NCI-H1417 (cell line): ENCODE measurements at regions not wholly inside any gene's neighbourhood (a gene's known extent, or its start where the extent isn't known, plus 50 kb on each side); places are given as distances from the start of the nearest gene placed in this dataset.
"Not testable (repeated sequence)": the region's sequence is repeated elsewhere in the genome, so short reads cannot be mapped to it uniquely, and the experiment has no call there.

Experiments
- DNase-seq, 3 experiments: peaks; one replicate each; lab custom pipeline; 2025; lab: John Stamatoyannopoulos, UW

GRCh38 chrX:80508083-80508482, 87.8 kb downstream of the TENT5D start:
- not testable (repeated sequence) for DNase-seq

DNA sequence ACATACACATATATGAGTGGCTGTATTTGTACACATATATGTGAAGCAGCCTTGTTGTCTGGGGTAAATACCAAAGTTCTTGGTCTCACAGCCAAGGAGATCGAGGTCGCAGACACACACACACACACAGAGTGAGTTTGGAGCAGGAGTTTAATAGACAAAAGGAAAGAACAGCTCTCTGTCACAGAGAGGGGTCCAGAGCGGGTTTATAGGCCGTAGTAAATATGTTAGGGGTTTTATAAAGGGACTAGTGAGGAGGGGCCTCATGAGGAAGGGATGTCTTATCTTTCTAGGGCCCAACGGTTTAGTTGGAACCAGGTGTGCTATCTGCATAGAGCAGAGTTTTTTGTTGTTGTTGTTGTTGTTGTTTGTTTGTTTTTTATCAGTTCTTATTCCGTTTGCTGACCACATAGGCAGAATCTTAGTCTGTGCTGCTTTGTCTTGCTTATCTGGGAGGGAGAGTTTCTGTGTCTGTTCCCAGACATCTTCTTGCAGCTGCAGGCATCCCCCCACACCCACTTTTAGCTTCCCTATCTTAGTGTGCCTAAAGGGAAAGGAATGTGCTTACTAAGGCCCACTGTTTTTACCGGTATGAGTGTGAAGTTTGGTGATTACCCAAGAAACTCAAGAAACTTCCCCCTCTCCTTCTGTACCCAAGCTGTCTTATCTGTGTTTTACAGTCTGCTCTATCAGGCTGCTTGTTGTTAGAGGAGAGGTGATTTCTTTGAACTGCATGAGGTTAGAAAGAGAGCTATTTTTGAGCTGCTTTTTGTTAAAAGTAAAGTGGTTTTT, 91.9 kb downstream of the TENT5D start:
- no peak for DNase-seq

DNA sequence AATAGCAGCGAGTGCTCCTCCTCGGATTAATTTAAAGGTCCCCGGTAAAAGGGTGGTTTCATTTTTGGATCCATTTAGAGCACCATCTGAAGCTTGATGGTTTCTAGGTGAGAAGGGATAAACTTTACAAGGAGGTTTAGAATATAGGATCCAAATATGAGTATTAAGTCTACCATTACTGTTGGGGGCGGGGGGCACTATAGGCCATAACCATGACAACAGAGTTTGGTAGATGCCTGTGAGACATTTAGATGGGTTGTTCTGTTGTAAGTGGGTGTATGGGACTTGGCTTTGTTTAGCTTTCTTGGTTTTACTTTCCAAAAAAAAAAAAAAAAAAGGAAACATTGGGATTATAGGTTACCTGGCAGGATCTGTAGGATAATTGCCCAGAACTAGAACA, 92.7 kb downstream of the TENT5D start:
- no peak for DNase-seq

GRCh38 chrX:80513625-80514024, 93.4 kb downstream of the TENT5D start:
- no peak for DNase-seq

- no peak for DNase-seq
These were observed 116.8 kb downstream of the TENT5D start for GRCh38 chrX:80537096-80537495.

GRCh38 chrX:80550722-80551121, 130.5 kb downstream of the TENT5D start:
- DNase-seq: peak in 1 of 3 experiments; percentile 7

DNA sequence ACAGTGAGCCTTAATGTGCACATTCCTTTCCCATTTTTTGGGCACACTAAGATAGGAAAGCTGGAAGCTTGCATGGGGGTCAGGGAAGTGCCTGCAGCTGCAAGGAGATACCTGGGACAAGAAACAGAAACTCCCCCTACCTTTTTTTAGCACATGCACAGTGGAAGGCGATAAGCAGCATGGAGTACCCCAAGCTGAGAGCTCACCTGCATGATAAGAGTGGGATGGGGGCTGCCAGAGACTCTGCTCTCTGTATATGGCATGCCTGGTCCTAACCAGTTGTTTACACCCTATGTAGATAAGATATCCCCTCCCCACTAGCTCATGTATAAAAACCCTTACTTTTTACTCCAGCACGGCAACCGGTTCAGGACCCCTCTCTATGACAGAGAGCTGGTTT, 135.9 kb downstream of the TENT5D start:
- no peak for DNase-seq

DNA sequence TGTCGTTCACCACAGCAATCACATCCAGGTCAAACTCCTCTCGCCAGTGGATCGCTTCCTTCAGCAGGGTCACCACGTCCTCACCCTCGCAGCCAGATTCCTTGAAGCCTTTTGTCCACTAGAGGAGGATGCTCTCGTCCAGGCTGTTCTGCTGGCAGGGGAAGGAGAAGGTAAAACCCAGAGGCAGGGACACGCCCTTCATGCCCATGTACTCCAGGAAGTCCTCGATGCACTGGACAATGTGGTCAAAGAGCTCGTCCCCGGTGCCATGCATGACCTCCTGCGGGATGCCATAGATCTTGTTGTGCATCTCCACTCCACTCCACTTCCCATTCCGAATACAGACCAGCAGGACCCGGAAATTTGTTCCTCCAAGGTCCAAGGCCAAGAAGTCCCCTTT, 152.4 kb downstream of the TENT5D start:
- no peak for DNase-seq

- DNase-seq: no peak
These were observed 153.0 kb downstream of the TENT5D start for GRCh38 chrX:80573275-80573674.

DNA sequence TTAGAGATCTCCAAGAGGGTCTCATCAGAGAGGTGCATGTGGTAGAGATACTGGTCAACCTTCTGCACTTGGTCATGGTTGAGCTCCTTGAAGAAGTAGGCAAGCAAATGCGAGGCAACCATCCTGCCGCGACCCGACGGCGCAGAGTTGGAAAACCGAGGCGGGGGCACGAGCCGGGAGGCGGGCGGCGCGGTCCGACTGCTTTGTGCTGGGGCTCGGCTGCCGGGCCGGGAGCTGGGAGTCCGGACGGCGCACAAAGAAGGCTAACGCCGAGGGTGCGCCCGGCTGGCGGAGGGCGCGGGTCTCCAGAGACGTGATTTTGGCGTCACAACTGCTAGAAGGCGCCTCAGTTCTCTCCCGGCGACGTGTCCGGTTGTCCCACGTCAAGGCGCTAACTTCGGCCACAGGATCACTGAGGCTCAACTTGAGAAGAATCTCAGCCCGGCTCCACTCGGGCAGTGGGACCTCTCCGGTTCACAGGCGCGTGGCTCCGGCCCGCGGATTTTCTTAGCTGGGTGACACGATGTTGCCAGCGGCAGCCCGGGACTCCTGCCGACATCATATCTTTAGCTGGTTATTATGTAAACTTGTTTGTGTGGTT, 154.3 kb downstream of the TENT5D start:
- DNase-seq: not testable (repeated sequence)

DNA sequence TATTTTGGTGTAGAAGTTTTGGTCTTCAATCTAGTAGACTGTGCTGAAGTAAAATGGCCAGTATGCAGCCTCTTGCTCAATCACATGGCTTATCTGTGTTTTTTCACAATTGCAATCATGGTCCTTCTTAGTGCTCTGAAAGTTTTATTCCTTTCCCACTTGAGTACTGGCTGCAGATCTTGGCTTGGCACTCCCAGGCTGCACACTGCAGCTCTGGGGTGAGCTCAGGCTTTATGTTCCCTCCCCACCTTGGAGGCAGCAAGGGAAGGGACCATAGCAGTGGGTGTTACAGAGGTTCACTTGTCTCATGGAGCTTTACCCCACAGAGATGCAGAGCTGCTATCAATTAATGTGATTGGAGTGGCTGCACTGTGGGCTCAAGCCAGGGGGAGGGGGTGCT, 156.0 kb downstream of the TENT5D start:
- DNase-seq: no peak

- DNase-seq: no peak
These were observed 156.7 kb downstream of the TENT5D start for GRCh38 chrX:80576806-80577533.

DNA sequence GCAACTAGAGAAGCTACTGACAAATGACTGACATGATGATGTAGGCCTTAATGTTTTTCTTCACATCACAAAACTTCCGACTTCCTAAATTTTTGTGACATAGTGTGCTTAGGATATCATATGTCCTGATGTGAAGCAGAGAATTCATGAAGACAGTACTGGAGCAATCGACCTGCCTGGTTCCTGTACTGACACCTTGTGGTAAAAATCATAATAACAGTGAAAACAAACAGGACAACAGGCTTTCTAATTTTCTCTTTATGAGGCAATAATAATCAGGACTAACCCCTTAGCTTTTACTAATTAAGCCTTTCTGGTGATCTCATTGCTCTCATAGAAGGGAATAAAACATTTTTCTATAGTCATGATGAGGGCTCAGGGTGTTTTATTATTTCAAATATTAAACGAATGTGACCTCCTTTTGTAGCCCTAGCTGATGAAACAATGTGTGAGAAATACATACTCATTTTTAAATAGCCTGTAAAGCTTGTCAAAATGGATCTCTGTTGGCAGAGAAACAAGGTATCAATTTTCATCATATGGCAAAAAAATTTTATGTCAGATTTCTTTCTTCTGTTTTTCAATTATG, 158.4 kb downstream of the TENT5D start:
- peak in 2 of 3 experiments; percentile 24 to 50 for DNase-seq

GRCh38 chrX:80590992-80591391, 170.7 kb downstream of the TENT5D start:
- DNase-seq: not testable (repeated sequence)

DNA sequence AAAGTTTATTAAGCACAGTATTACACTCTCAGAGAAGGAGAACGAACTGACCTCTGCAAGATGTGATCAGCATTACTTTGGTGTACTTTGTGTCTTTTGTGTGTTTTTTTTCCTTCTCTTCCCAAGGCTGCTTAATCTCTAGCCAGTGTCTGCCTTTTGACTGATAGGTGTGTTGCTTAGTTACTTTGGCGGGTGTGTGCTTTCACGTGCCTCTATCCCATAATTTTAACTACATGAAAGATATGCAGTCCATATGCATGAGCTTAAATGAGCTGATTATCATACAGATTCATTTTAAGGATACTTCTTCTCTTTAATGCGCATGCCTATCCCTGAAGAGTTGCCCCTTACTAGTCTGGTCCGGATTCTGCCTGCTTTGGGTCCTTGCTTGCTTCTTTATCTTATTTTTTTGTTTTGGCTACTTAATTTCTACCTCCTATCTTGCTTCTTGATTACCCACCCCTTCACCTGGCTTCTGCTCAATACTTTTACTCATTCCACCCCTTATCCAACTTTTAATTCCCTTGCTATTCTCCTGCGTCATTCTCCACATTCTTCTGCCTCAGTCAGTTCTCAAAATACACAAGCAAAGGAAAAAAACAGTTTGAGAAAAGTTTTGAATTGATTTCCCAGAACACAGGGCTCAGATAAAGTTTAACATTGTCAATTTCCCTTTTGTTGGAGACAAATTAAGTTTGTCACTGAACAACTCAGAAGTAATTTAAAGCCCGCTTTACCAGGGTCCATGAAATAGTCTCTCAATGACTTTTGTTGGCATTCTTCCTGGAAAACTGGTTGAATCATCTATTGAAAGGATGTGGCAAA, 182.0 kb downstream of the TENT5D start:
- no peak for DNase-seq
